ENCODE measurements at regions not wholly inside any gene's neighbourhood (a gene's known extent, or its start where the extent isn't known, plus 50 kb on each side); places are given as distances from the start of the nearest gene placed in this dataset.
"Not testable (repeated sequence)": the region's sequence is repeated elsewhere in the genome, so short reads cannot be mapped to it uniquely, and the experiment has no call there.

- DNase-seq (ENCODE audit: low read depth, low spot score) = no peak
Observed at GRCh38 chr10:123375738-123376137, 221.5 kb downstream of the BUB3 start.

- no peak for DNase-seq (ENCODE audit: low read depth, low spot score)
Observed at GRCh38 chr10:123377883-123378282, 223.7 kb downstream of the BUB3 start.

GRCh38 chr10:123378302-123378701, 224.1 kb downstream of the BUB3 start:
- no peak for DNase-seq (ENCODE audit: low read depth, low spot score)

- DNase-seq (ENCODE audit: low read depth, low spot score) = no peak
Observed at GRCh38 chr10:123379156-123379555, 225.0 kb downstream of the BUB3 start.

GRCh38 chr10:123380491-123381085, 226.4 kb downstream of the BUB3 start:
- DNase-seq (ENCODE audit: low read depth, low spot score) = no peak

- DNase-seq (ENCODE audit: low read depth, low spot score) = no peak
Observed at GRCh38 chr10:123381224-123381623, 227.0 kb downstream of the BUB3 start.

GRCh38 chr10:123382491-123382890, 228.3 kb downstream of the BUB3 start:
- DNase-seq (ENCODE audit: low read depth, low spot score) = no peak

GRCh38 chr10:123385508-123386080, 231.4 kb downstream of the BUB3 start:
- no peak for DNase-seq (ENCODE audit: low read depth, low spot score)

- no peak for DNase-seq (ENCODE audit: low read depth, low spot score)
Observed at GRCh38 chr10:123389520-123389919, 235.3 kb downstream of the BUB3 start.

GRCh38 chr10:123390332-123390731, 236.1 kb downstream of the BUB3 start:
- DNase-seq (ENCODE audit: low read depth, low spot score) = no peak

GRCh38 chr10:123390874-123391273, 236.7 kb downstream of the BUB3 start:
- DNase-seq (ENCODE audit: low read depth, low spot score) = no peak

- DNase-seq (ENCODE audit: low read depth, low spot score) = no peak
Observed at GRCh38 chr10:123391275-123392028, 237.2 kb downstream of the BUB3 start.

GRCh38 chr10:123392182-123392963, 238.2 kb downstream of the BUB3 start:
- DNase-seq (ENCODE audit: low read depth, low spot score) = no peak

GRCh38 chr10:123393170-123393569, 239.0 kb downstream of the BUB3 start:
- DNase-seq (ENCODE audit: low read depth, low spot score) = no peak

GRCh38 chr10:123394382-123394781, 240.2 kb downstream of the BUB3 start:
- DNase-seq (ENCODE audit: low read depth, low spot score) = no peak

- not testable (repeated sequence) for DNase-seq (ENCODE audit: low read depth, low spot score)
Observed at GRCh38 chr10:123395234-123395633, 241.0 kb downstream of the BUB3 start.

GRCh38 chr10:123395906-123396305, 241.7 kb downstream of the BUB3 start:
- no peak for DNase-seq (ENCODE audit: low read depth, low spot score)

- DNase-seq (ENCODE audit: low read depth, low spot score) = no peak
Observed at GRCh38 chr10:123398180-123398591, 244.0 kb downstream of the BUB3 start.

GRCh38 chr10:123398756-123399155, 244.6 kb downstream of the BUB3 start:
- no peak for DNase-seq (ENCODE audit: low read depth, low spot score)

GRCh38 chr10:123399276-123399839, 245.2 kb downstream of the BUB3 start:
- no peak for DNase-seq (ENCODE audit: low read depth, low spot score)

- no peak for DNase-seq (ENCODE audit: low read depth, low spot score)
Observed at GRCh38 chr10:123402021-123402420, 247.8 kb downstream of the BUB3 start.

GRCh38 chr10:123402656-123403055, 248.5 kb downstream of the BUB3 start:
- no peak for DNase-seq (ENCODE audit: low read depth, low spot score)

All from pulmonary artery endothelial cell (primary cell).